B cell (primary cell): ENCODE measurements at regions not wholly inside any gene's neighbourhood (a gene's known extent, or its start where the extent isn't known, plus 50 kb on each side); places are given as distances from the start of the nearest gene placed in this dataset.

Experiments used
- ATAC-seq: fragments of 200-7000 bp; cut with Tn5 transposase; one replicate; pipeline ENCODE4 v1.10.0; 2021; ENCODE audit warnings: low read depth, mild to moderate bottlenecking, moderate number of reproducible peaks, moderate library complexity
- CTCF ChIA-PET: fragments of 350-600 bp; sonication (Branson Sonifier 250); formaldehyde crosslinking; loops from one replicate; lab custom pipeline; 2021; ENCODE audit warnings: antibody characterized with exemption, inconsistent platforms; lab: Charles Lee
- POLR2A ChIA-PET: fragments of 350-600 bp; sonication (Branson Sonifier 250); formaldehyde crosslinking; loops from one replicate; lab custom pipeline; 2021; ENCODE audit warnings: antibody characterized with exemption; lab: Charles Lee
- DNase-seq: peaks from one replicate; pipeline ENCODE4 v3.0.0; 2013
- H2AFZ ChIP-seq: 2 replicates; pipeline ENCODE4 v1.6.1; 2012; ENCODE audit warnings: mild to moderate bottlenecking, low read depth, low read length; ENCODE audit not compliant: insufficient read depth, poor library complexity, severe bottlenecking
- H3K27ac ChIP-seq, 2 donors: 1 replicate in 1 of 2; 2 replicates in 1 of 2; pipeline ENCODE4 v1.5.1; 2012 to 2013; ENCODE audit warnings: low read length in 2 of 2, mild to moderate bottlenecking in 2 of 2, moderate library complexity in 1 of 2
- H3K27me3 ChIP-seq, 4 experiments: fragments of 200-600 bp in 1 of 4; sonication (generic) in 1 of 4; replicated peaks in 1 of 4; 1 replicate in 2 of 4; 2 replicates in 2 of 4; pipeline versions ENCODE4 v1.6.1 to v1.7.0; 2013 to 2016; ENCODE audit warnings: low read length in 3 of 4, mild to moderate bottlenecking in 2 of 4, mixed read lengths in 1 of 4, moderate library complexity in 1 of 4; ENCODE audit not compliant: insufficient read depth in 4 of 4, control insufficient read depth in 3 of 4; ENCODE audit errors: control extremely low read depth in 1 of 4
- H3K36me3 ChIP-seq, 2 experiments: replicated peaks in 1 of 2; 1 replicate in 1 of 2; 2 replicates in 1 of 2; pipeline versions ENCODE4 v1.6.1 to v1.7.1; 2013; ENCODE audit warnings: low read length in 1 of 2; ENCODE audit not compliant: insufficient read depth in 2 of 2, control insufficient read depth in 1 of 2; ENCODE audit errors: control extremely low read depth in 1 of 2, extremely low read depth in 1 of 2
- H3K4me1 ChIP-seq, 2 donors: fragments of 200-600 bp in 1 of 2; sonication (generic) in 1 of 2; 1 replicate in 1 of 2; 2 replicates in 1 of 2; pipeline versions ENCODE4 v1.5.1 to v1.6.1; 2013 to 2017; ENCODE audit warnings: low read length in 2 of 2; ENCODE audit not compliant: control insufficient read depth in 2 of 2, insufficient read depth in 2 of 2
- H3K4me2 ChIP-seq: replicated peaks from 2 replicates; pipeline ENCODE3; 2012; ENCODE audit warnings: mild to moderate bottlenecking, low read depth, low read length; ENCODE audit not compliant: poor library complexity, severe bottlenecking
- H3K4me3 ChIP-seq, 5 experiments: fragments of 200-600 bp in 1 of 5; sonication (generic) in 1 of 5; 1 replicate in 3 of 5; 2 replicates in 2 of 5; pipeline versions ENCODE4 v1.5.1 to v1.7.0; 2011 to 2016; ENCODE audit warnings: low read length in 4 of 5, mild to moderate bottlenecking in 4 of 5, low read depth in 2 of 5, control low read depth in 1 of 5, moderate library complexity in 1 of 5; ENCODE audit not compliant: insufficient read depth in 1 of 5; ENCODE audit errors: control extremely low read depth in 1 of 5, extremely low read depth in 1 of 5
- H3K79me2 ChIP-seq: fragments of 200-600 bp; sonication (generic); one replicate; pipeline ENCODE4 v1.6.0; 2016; ENCODE audit warnings: low read length; ENCODE audit not compliant: control insufficient read depth, insufficient read depth
- H3K9ac ChIP-seq: fragments of 200-600 bp; sonication (generic); 2 replicates; pipeline ENCODE4 v1.6.1; 2017; ENCODE audit warnings: mild to moderate bottlenecking, low read length, moderate library complexity
- H3K9me3 ChIP-seq, 3 donors: one replicate each; pipeline versions ENCODE4 v1.6.1 to v1.7.1; 2013; ENCODE audit warnings: low read length in 2 of 3; ENCODE audit not compliant: control insufficient read depth in 2 of 3, insufficient read depth in 1 of 3; ENCODE audit errors: control extremely low read depth in 1 of 3
- H4K20me1 ChIP-seq: 2 replicates; pipeline ENCODE4 v1.6.0; 2012; ENCODE audit warnings: mild to moderate bottlenecking, low read length; ENCODE audit not compliant: insufficient read depth, control insufficient read depth, poor library complexity, severe bottlenecking
- H3K27ac Mint-ChIP-seq: one replicate; pipeline ENCODE4 v1.8.0; 2021; ENCODE audit warnings: mixed read lengths
- H3K27me3 Mint-ChIP-seq: one replicate; pipeline ENCODE4 v1.8.0; 2021; ENCODE audit warnings: mixed read lengths
- H3K4me1 Mint-ChIP-seq: one replicate; pipeline ENCODE4 v1.8.0; 2021; ENCODE audit warnings: mixed read lengths
- H3K4me3 Mint-ChIP-seq: one replicate; pipeline ENCODE4 v1.8.0; 2021; ENCODE audit warnings: mixed read lengths
- H3K9me3 Mint-ChIP-seq: one replicate; pipeline ENCODE4 v1.8.0; 2022; ENCODE audit warnings: mixed read lengths; ENCODE audit not compliant: insufficient read depth
- EZH2 ChIP-seq: IDR thresholded peaks from 2 replicates; pipeline ENCODE4 v1.6.1; 2012; ENCODE audit warnings: borderline replicate concordance, low read depth, mild to moderate bottlenecking, moderate library complexity, low read length; ENCODE audit not compliant: insufficient read depth, poor library complexity, severe bottlenecking
- whole genome bisulfite sequencing: methylation state at CpG from one replicate; pipeline ENCODE4 v1.1.5; 2013; ENCODE audit warnings: missing lambda C conversion rate; ENCODE audit not compliant: insufficient coverage; 5-methylcytosine and 5-hydroxymethylcytosine counted together
- intact Hi-C: fragments of 100-400 bp; cut with micrococcal nuclease; formaldehyde crosslinking; loops from one replicate; pipeline ENCODE4 v1.10.0; 2022
- TF ChIP-seq, protein P1 (sequence below): fragments of 200-600 bp; IDR thresholded peaks from one replicate; pipeline ENCODE4 v1.8.0; 2022; ENCODE audit warnings: antibody characterized with exemption, mild to moderate bottlenecking

DNA sequence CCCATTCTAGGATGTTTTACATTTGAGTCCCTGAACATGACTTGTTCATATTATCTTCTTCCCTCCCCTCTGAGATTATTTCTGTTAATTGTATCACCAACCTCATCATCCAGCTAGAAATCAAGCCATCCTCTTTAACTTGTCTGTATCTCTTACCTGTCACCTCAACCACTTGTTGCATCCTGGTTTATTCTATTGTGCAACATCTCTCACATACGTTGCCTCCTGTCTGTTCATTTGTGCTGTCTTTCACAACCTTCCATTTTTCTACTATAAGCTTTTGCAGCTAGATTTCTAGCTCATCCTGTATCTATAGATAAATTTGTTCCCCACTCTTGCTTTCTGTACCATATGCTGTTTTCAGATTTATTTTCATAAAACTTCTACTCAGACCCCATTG lies 183.7 kb downstream of the MCHR2 start:
- H2AFZ ChIP-seq: no peak overlapping the region
- no peaks in the 10 kb centered on the region for H3K79me2 ChIP-seq
- no peaks in the 10 kb centered on the region for H3K36me3 ChIP-seq
- no peaks in the 10 kb centered on the region for H3K9me3 ChIP-seq
- H3K27me3 ChIP-seq: peaks cover 0 to 6% (median 0%) of the 10 kb centered on the region in 4 experiments
- no peak overlapping the region for H3K4me2 ChIP-seq
- no peak for ATAC-seq
- peaks cover 39% of the 10 kb centered on the region for H3K27me3 Mint-ChIP-seq
- H3K4me3 ChIP-seq: no peak overlapping the region
- H3K4me3 Mint-ChIP-seq: no peak overlapping the region
- POLR2A ChIA-PET: no interaction called here
- H3K4me1 ChIP-seq: no peaks in the 10 kb centered on the region
- 67% methylated on average over 1 of the region's 1 CpG for WGBS
- H3K9ac ChIP-seq: no peak overlapping the region
- DNase-seq: no peak
- TF ChIP-seq, protein P1, sequence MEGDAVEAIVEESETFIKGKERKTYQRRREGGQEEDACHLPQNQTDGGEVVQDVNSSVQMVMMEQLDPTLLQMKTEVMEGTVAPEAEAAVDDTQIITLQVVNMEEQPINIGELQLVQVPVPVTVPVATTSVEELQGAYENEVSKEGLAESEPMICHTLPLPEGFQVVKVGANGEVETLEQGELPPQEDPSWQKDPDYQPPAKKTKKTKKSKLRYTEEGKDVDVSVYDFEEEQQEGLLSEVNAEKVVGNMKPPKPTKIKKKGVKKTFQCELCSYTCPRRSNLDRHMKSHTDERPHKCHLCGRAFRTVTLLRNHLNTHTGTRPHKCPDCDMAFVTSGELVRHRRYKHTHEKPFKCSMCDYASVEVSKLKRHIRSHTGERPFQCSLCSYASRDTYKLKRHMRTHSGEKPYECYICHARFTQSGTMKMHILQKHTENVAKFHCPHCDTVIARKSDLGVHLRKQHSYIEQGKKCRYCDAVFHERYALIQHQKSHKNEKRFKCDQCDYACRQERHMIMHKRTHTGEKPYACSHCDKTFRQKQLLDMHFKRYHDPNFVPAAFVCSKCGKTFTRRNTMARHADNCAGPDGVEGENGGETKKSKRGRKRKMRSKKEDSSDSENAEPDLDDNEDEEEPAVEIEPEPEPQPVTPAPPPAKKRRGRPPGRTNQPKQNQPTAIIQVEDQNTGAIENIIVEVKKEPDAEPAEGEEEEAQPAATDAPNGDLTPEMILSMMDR: no peak
- no peak for TF ChIP-seq EZH2
- CTCF ChIA-PET: no interaction called here
- no peaks in the 10 kb centered on the region for H4K20me1 ChIP-seq
- intact Hi-C loops: no loop called here
- no peak overlapping the region for H3K27ac Mint-ChIP-seq
- no peaks in the 10 kb centered on the region for H3K4me1 Mint-ChIP-seq
- no peak overlapping the region for H3K27ac ChIP-seq
- H3K9me3 Mint-ChIP-seq: no peaks in the 10 kb centered on the region

DNA sequence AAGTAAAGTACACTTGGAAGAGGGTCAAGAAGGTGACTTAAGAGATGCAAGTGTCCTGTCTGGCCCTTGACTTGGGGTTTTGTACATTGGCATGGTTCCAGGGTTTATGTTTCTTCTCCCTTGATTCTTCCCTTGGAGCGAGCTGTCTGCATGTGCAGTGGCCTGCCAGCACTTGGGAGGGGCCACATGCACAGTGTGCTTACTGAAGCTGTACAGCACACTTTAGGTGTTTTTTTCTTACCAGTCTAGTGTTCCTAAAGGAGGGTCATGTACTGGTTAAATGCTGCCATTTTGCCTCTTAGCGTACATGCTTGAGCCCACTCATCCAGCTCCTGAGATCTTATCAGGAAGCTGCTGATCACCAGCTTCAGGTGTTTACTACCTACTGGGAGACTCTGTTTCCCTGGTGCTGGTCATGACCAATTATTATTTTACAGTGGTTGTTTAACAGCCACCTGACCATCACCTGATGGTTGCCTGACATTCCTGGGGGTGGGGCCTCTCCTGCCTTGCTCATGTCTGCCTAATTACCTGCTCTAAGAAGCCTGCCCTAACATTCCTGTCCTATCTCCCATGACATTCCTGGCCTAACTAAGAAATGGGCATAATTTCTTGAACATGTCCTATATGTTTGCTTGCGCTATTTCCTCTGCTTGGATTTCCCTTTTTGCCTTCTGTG lies 182.9 kb downstream of the MCHR2 start:
- Histone ChIP-seq H3K79me2 (no peaks in the 10 kb centered on the region), H3K27ac (no peak overlapping the region), H3K4me2 (no peak overlapping the region), H3K36me3 (no peaks in the 10 kb centered on the region), H3K9me3 (no peaks in the 10 kb centered on the region), H3K4me1 (no peaks in the 10 kb centered on the region), H4K20me1 (no peaks in the 10 kb centered on the region), H3K9ac (no peak overlapping the region), H2AFZ (no peak overlapping the region), H3K4me3 (no peak overlapping the region), H3K27me3 (peaks cover 0 to 6% (median 0%) of the 10 kb centered on the region in 4 experiments)
- Mint-ChIP-seq H3K27me3 (peaks cover 35% of the 10 kb centered on the region), H3K27ac (no peak overlapping the region), H3K4me1 (no peaks in the 10 kb centered on the region), H3K9me3 (no peaks in the 10 kb centered on the region), H3K4me3 (no peak overlapping the region)
- ChIA-PET CTCF (no interaction called here), POLR2A (no interaction called here)
- intact Hi-C loops: no loop called here
- ATAC-seq (no peak), DNase-seq (no peak)
- TF ChIP-seq EZH2: no peak
- TF ChIP-seq, protein P1: no peak
- 100% methylated on average over 2 of the region's 3 CpGs for WGBS
